MM.1S (cell line): ENCODE measurements at regions not wholly inside any gene's neighbourhood (a gene's known extent, or its start where the extent isn't known, plus 50 kb on each side); places are given as distances from the start of the nearest gene placed in this dataset.

Experiments
- CTCF ChIP-seq: fragments of 300-600 bp; sonication (generic); IDR thresholded peaks from 2 replicates; pipeline ENCODE4 v1.5.1; 2016; ENCODE audit warnings: antibody characterized with exemption, low read length, mixed read lengths
- EZH2 ChIP-seq: fragments of 300-600 bp; sonication (generic); optimal IDR thresholded peaks from 2 replicates; pipeline ENCODE3; 2017; ENCODE audit warnings: low read depth, mild to moderate bottlenecking, antibody characterized with exemption, low read length, mixed read lengths
- EZH2phosphoT487 ChIP-seq: fragments of 300-600 bp; sonication (generic); IDR thresholded peaks from 2 replicates; pipeline ENCODE4 v1.6.1; 2018; ENCODE audit warnings: antibody characterized with exemption, low read length

GRCh38 chr9:26145938-26146337 is 467.7 kb upstream of the TUSC1 start:
- TF ChIP-seq CTCF (no peak), EZH2 (no peak), EZH2phosphoT487 (no peak)
